ENCODE measurements at regions not wholly inside any gene's neighbourhood (a gene's known extent, or its start where the extent isn't known, plus 50 kb on each side); places are given as distances from the start of the nearest gene placed in this dataset.

- TF ChIP-seq CTCF (CRISPR knock-in tag; IDR thresholded peaks at IDR 0.05) (no peak), SMC3 (IDR thresholded peaks at IDR 0.05; ENCODE audit: low read length) (no peak), POLR2A (IDR thresholded peaks at IDR 0.05; ENCODE audit: insufficient read depth in 1 of 2, low read depth in 2 of 2, low read length in 2 of 2) (no peak), ZFP1 (CRISPR knock-in tag; IDR thresholded peaks at IDR 0.05) (no peak), HNRNPUL1 (IDR thresholded peaks at IDR 0.05; ENCODE audit: low read depth, low read length) (no peak), ZNF124 (CRISPR knock-in tag; IDR thresholded peaks at IDR 0.05) (no peak), KMT2A (CRISPR knock-in tag; IDR thresholded peaks at IDR 0.05) (no peak), TEAD2 (CRISPR knock-in tag; IDR thresholded peaks at IDR 0.05) (no peak), CHD4 (IDR thresholded peaks at IDR 0.05; ENCODE audit: borderline replicate concordance, low read length) (no peak), ZBTB1 (CRISPR knock-in tag; IDR thresholded peaks at IDR 0.05; ENCODE audit: borderline replicate concordance) (no peak)
- TF ChIP-seq, protein P1, sequence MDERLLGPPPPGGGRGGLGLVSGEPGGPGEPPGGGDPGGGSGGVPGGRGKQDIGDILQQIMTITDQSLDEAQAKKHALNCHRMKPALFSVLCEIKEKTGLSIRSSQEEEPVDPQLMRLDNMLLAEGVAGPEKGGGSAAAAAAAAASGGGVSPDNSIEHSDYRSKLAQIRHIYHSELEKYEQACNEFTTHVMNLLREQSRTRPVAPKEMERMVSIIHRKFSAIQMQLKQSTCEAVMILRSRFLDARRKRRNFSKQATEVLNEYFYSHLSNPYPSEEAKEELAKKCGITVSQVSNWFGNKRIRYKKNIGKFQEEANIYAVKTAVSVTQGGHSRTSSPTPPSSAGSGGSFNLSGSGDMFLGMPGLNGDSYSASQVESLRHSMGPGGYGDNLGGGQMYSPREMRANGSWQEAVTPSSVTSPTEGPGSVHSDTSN (CRISPR knock-in tag; IDR thresholded peaks at IDR 0.05), result no peak
These were observed 216.7 kb upstream of the SSTR1 start for GRCh38 chr14:37991027-37991426.
